Panc1 (cell line): ENCODE measurements at regions not wholly inside any gene's neighbourhood (a gene's known extent, or its start where the extent isn't known, plus 50 kb on each side); places are given as distances from the start of the nearest gene placed in this dataset.

Experiments
- ATAC-seq: fragments of 200-7000 bp; cut with Tn5 transposase; 2 replicates; pipeline ENCODE4 v1.9.1; 2020; ENCODE audit warnings: mild to moderate bottlenecking, moderate library complexity
- BruUV-seq: library from RNA; stranded (reverse); fragments of 400-500 nt; replicated peaks from 2 replicates; lab custom pipeline; 2021; lab: Mats Ljungman, UMichigan
- CTCF ChIA-PET: fragments of 300-600 bp; sonication (Branson Sonifier 250); formaldehyde crosslinking; loops from one replicate; lab custom pipeline; 2022; ENCODE audit warnings: antibody characterized with exemption; lab: Charles Lee
- POLR2A ChIA-PET: fragments of 300-600 bp; sonication (Branson Sonifier 250); formaldehyde crosslinking; loops from one replicate; lab custom pipeline; 2022; ENCODE audit warnings: antibody characterized with exemption; lab: Charles Lee
- DNase-seq: peaks from one replicate; pipeline ENCODE4 v3.0.0-alpha.2; 2010; ENCODE audit warnings: low read depth, low spot score
- H3K27ac ChIP-seq: 2 replicates; pipeline ENCODE4 v1.5.1; 2011; ENCODE audit warnings: mild to moderate bottlenecking, low read length, inconsistent platforms
- H3K27me3 ChIP-seq: fragments of 200-500 bp; sonication (Bioruptor generic); 2 replicates; pipeline ENCODE4 v1.6.0; 2014; ENCODE audit warnings: low read length, inconsistent platforms; ENCODE audit not compliant: control insufficient read depth, insufficient read depth
- H3K36me3 ChIP-seq: fragments of 200-500 bp; sonication (Bioruptor generic); 2 replicates; pipeline ENCODE4 v1.5.1; 2014; ENCODE audit warnings: inconsistent platforms, mild to moderate bottlenecking, low read length, moderate library complexity; ENCODE audit not compliant: control insufficient read depth, insufficient read depth
- H3K4me1 ChIP-seq: 2 replicates; pipeline ENCODE4 v1.5.1; 2011; ENCODE audit warnings: inconsistent platforms, mild to moderate bottlenecking, low read length, moderate library complexity; ENCODE audit not compliant: control insufficient read depth, insufficient read depth
- H3K4me3 ChIP-seq, 2 experiments: 2 replicates each; pipeline ENCODE4 v1.5.1; 2011 to 2012; ENCODE audit warnings: low read depth in 2 of 2, low read length in 2 of 2, mild to moderate bottlenecking in 2 of 2, inconsistent platforms in 1 of 2, moderate library complexity in 1 of 2
- H3K9me3 ChIP-seq: fragments of 200-500 bp; sonication (Bioruptor generic); 2 replicates; pipeline ENCODE4 v1.5.1; 2014; ENCODE audit warnings: low read depth, mild to moderate bottlenecking, inconsistent platforms, low read length, moderate library complexity; ENCODE audit not compliant: control insufficient read depth, insufficient read depth
- POLR2AphosphoS5 ChIP-seq: IDR thresholded peaks from 2 replicates; pipeline ENCODE4 v1.6.1; 2012; ENCODE audit warnings: mild to moderate bottlenecking, low read depth, low read length, moderate library complexity
- REST ChIP-seq, 2 experiments: IDR thresholded peaks; 2 replicates each; pipeline ENCODE4 v1.6.1; 2011 to 2012; ENCODE audit warnings: low read depth in 2 of 2, control low read depth in 1 of 2, low read length in 1 of 2, mild to moderate bottlenecking in 1 of 2, moderate library complexity in 1 of 2; ENCODE audit not compliant: insufficient read depth in 1 of 2
- SIN3A ChIP-seq: IDR thresholded peaks from 2 replicates; pipeline ENCODE4 v1.6.1; 2012; ENCODE audit warnings: low read depth, mild to moderate bottlenecking, low read length, moderate library complexity, borderline replicate concordance; ENCODE audit not compliant: insufficient read depth
- TCF7L2 ChIP-seq: IDR thresholded peaks from 2 replicates; pipeline ENCODE4 v1.6.1; 2011; ENCODE audit warnings: mild to moderate bottlenecking, low read depth, low read length, inconsistent platforms
- in situ Hi-C: cut with HindIII; loops from 2 replicates; pipeline ENCODE4 v1.10.0; 2016; ENCODE audit warnings: low sequenced_read_pairs, low pct_unique_long_range_greater_than_20kb
- intact Hi-C: fragments of 100-400 bp; cut with micrococcal nuclease; formaldehyde crosslinking; loops from one replicate; pipeline ENCODE4 v1.10.0; 2022; ENCODE audit not compliant: unreplicated experiment
- TF ChIP-seq, protein P1 (sequence below): fragments of 450-650 bp; IDR thresholded peaks from 2 replicates; pipeline ENCODE4 v1.5.1; 2017; ENCODE audit warnings: mild to moderate bottlenecking

DNA sequence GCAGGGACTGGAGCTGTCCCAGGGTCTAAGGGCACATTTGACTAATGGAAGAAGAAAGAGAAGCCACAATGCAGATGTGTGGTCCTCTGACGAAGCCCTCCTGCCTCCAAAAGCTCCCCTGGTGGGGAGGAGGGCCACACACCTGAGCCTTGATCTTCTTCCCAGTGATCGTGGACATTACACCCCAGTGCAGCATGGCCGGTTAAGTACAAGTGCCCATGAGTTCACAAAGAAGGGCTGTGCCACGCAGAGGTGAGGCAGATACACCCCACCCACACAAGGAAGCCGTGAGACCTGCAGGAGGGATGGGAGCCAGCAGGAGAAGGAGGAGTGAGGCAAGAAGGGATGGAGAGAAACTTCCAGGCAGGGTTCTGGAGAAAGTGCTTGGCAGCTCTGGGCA is 199.0 kb upstream of the MVB12B start:
- no TSS peak for BruUV-seq
- Histone ChIP-seq H3K27ac (no peak overlapping the region), H3K27me3 (no peaks in the 10 kb centered on the region), H3K4me1 (no peaks in the 10 kb centered on the region), H3K4me3 (no peak overlapping the region), H3K36me3 (no peaks in the 10 kb centered on the region), H3K9me3 (no peaks in the 10 kb centered on the region)
- ChIA-PET CTCF (no interaction called here), POLR2A (no interaction called here)
- DNase-seq = no peak
- intact Hi-C loops = no loop called here
- no peak for TF ChIP-seq REST (IDR thresholded peaks at IDR 0.05; ENCODE audit: insufficient read depth in 1 of 2, low read depth in 2 of 2, low read length in 1 of 2)
- TF ChIP-seq SIN3A = no peak
- no peak for TF ChIP-seq TCF7L2
- TF ChIP-seq, protein P1, sequence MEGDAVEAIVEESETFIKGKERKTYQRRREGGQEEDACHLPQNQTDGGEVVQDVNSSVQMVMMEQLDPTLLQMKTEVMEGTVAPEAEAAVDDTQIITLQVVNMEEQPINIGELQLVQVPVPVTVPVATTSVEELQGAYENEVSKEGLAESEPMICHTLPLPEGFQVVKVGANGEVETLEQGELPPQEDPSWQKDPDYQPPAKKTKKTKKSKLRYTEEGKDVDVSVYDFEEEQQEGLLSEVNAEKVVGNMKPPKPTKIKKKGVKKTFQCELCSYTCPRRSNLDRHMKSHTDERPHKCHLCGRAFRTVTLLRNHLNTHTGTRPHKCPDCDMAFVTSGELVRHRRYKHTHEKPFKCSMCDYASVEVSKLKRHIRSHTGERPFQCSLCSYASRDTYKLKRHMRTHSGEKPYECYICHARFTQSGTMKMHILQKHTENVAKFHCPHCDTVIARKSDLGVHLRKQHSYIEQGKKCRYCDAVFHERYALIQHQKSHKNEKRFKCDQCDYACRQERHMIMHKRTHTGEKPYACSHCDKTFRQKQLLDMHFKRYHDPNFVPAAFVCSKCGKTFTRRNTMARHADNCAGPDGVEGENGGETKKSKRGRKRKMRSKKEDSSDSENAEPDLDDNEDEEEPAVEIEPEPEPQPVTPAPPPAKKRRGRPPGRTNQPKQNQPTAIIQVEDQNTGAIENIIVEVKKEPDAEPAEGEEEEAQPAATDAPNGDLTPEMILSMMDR = no peak
- TF ChIP-seq POLR2AphosphoS5 = no peak
- ATAC-seq = no peak
- in situ Hi-C loops = no loop called here

GRCh38 chr9:126128494-126129142 is 198.0 kb upstream of the MVB12B start:
- in situ Hi-C loops (no loop called here), intact Hi-C loops (no loop called here)
- H3K27me3 ChIP-seq = no peaks in the 10 kb centered on the region; the same call in 1 of the 2 replicates
- H3K4me3 ChIP-seq = no peak overlapping the region
- H3K27ac ChIP-seq = no peak overlapping the region
- no peaks in the 10 kb centered on the region for H3K4me1 ChIP-seq
- POLR2A ChIA-PET = no interaction called here
- BruUV-seq = no TSS peak
- TF ChIP-seq SIN3A = no peak
- no peak for TF ChIP-seq TCF7L2
- TF ChIP-seq REST (IDR thresholded peaks at IDR 0.05; ENCODE audit: insufficient read depth in 1 of 2, low read depth in 2 of 2, low read length in 1 of 2) = no peak
- TF ChIP-seq, protein P1 = no peak
- TF ChIP-seq POLR2AphosphoS5 = no peak
- H3K9me3 ChIP-seq = no peaks in the 10 kb centered on the region
- H3K36me3 ChIP-seq = no peaks in the 10 kb centered on the region
- DNase-seq (no peak), ATAC-seq (no peak)
- CTCF ChIA-PET = interaction anchor here (0.6 kb wide), 2 partner anchors 167 to 368 kb away, joined by 3 to 10 read pairs; no protein-coding TSS in a partner anchor
